Activated B cell treated with CpG ODN at 0.5 μM for 24 hours (primary cell): ENCODE measurements at regions not wholly inside any gene's neighbourhood (a gene's known extent, or its start where the extent isn't known, plus 50 kb on each side); places are given as distances from the start of the nearest gene placed in this dataset.

ENCODE experiments used
- ATAC-seq: fragments of 200-7000 bp; cut with Tn5 transposase; one replicate; pipeline ENCODE4 v1.10.0; 2021; ENCODE audit warnings: low read depth, mild to moderate bottlenecking, moderate library complexity
- CTCF ChIA-PET: fragments of 350-600 bp; sonication (Branson Sonifier 250); formaldehyde crosslinking; loops from one replicate; lab custom pipeline; 2021; ENCODE audit warnings: antibody characterized with exemption; lab: Charles Lee
- POLR2A ChIA-PET: fragments of 350-600 bp; sonication (Branson Sonifier 250); formaldehyde crosslinking; loops from one replicate; lab custom pipeline; 2021; ENCODE audit warnings: antibody characterized with exemption; lab: Charles Lee
- DNase-seq: peaks from one replicate; pipeline ENCODE4 v3.0.0; 2022
- H3K27ac Mint-ChIP-seq: one replicate; pipeline ENCODE4 v1.8.0; 2020; ENCODE audit warnings: mixed read lengths
- H3K27me3 Mint-ChIP-seq: one replicate; pipeline ENCODE4 v1.8.0; 2021; ENCODE audit warnings: mixed read lengths
- H3K36me3 Mint-ChIP-seq: one replicate; pipeline ENCODE4 v1.8.0; 2021; ENCODE audit warnings: low read depth, mixed read lengths
- H3K4me1 Mint-ChIP-seq: one replicate; pipeline ENCODE4 v1.8.0; 2021; ENCODE audit warnings: mixed read lengths
- H3K4me3 Mint-ChIP-seq: one replicate; pipeline ENCODE4 v1.8.0; 2020; ENCODE audit warnings: mild to moderate bottlenecking, mixed read lengths
- H3K9me3 Mint-ChIP-seq: one replicate; pipeline ENCODE4 v1.8.0; 2020; ENCODE audit warnings: mixed read lengths
- intact Hi-C: fragments of 100-400 bp; cut with micrococcal nuclease; formaldehyde crosslinking; loops from one replicate; pipeline ENCODE4 v1.15.1; 2024
- TF ChIP-seq, protein P1 (sequence below): fragments of 200-600 bp; IDR thresholded peaks from one replicate; pipeline ENCODE4 v1.8.0; 2022; ENCODE audit warnings: antibody characterized with exemption, mild to moderate bottlenecking

DNA sequence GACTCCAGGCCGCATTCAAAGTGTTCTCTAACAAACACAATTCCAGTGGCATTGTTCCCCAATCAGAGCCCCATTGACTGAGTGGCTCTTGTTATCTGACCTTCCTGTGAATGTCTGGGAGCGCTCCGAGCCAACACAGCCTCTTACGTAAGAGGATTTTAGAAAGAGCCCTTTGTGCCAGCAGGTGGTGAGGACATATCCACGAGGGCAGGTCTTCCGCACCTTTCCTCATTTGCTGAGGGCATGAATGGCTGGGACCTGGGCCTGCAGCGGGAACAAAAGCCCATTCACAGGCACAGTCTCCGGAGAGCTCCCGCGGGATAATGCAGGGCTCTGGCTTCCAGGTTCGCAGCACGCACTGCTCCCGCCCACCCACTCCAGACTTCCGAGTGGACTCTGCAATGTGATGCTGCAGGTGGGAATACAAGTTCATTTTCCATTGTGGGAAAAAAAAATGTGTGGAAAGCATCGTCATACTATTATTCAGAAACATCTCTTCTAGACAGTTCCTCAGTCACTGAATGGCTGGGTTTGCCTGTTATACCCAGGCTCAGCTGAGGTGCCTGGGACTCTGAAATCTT lies 295.0 kb upstream of the IGFBP3 start:
- ChIA-PET POLR2A (no interaction called here), CTCF (no interaction called here)
- TF ChIP-seq, protein P1, sequence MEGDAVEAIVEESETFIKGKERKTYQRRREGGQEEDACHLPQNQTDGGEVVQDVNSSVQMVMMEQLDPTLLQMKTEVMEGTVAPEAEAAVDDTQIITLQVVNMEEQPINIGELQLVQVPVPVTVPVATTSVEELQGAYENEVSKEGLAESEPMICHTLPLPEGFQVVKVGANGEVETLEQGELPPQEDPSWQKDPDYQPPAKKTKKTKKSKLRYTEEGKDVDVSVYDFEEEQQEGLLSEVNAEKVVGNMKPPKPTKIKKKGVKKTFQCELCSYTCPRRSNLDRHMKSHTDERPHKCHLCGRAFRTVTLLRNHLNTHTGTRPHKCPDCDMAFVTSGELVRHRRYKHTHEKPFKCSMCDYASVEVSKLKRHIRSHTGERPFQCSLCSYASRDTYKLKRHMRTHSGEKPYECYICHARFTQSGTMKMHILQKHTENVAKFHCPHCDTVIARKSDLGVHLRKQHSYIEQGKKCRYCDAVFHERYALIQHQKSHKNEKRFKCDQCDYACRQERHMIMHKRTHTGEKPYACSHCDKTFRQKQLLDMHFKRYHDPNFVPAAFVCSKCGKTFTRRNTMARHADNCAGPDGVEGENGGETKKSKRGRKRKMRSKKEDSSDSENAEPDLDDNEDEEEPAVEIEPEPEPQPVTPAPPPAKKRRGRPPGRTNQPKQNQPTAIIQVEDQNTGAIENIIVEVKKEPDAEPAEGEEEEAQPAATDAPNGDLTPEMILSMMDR = no peak

DNA sequence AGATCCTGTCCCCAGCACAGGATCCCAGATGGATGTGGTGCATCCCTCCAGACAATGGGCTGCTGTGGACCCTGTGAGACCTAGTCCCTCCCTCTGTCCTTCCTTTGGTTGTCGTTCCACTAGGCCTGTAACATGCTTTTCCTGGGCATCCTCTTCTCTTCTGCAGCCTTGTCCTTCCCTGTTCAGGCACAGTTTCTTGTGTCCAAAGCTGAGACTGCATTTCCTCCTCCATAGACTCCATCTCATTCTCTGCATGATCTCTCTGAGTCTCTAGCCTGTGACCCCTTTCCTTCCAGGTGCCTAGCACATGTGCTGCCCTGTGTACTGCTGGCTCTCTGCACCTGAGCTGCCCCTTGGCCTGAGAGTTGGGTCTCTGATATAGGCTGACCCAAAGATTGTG lies 293.5 kb upstream of the IGFBP3 start:
- Mint-ChIP-seq H3K36me3 (no peaks in the 10 kb centered on the region), H3K27ac (no peak overlapping the region), H3K4me3 (no peak overlapping the region), H3K9me3 (no peaks in the 10 kb centered on the region), H3K27me3 (peaks cover 3% of the 10 kb centered on the region), H3K4me1 (no peaks in the 10 kb centered on the region)
- TF ChIP-seq, protein P1 = no peak
- intact Hi-C loops = no loop called here
- DNase-seq (no peak), ATAC-seq (no peak)
- CTCF ChIA-PET = no interaction called here
- POLR2A ChIA-PET = no interaction called here

More for the DNA sequence above, 295.0 kb upstream of the IGFBP3 start:
- Mint-ChIP-seq H3K4me3 (no peak overlapping the region), H3K36me3 (no peaks in the 10 kb centered on the region), H3K9me3 (no peaks in the 10 kb centered on the region), H3K4me1 (no peaks in the 10 kb centered on the region), H3K27ac (no peak overlapping the region), H3K27me3 (no peaks in the 10 kb centered on the region)
- intact Hi-C loops = no loop called here
- no peak for DNase-seq
- no peak for ATAC-seq

GRCh38 chr7:46213154-46213537 lies 292.1 kb upstream of the IGFBP3 start:
- CTCF ChIA-PET = no interaction called here
- Mint-ChIP-seq H3K36me3 (no peaks in the 10 kb centered on the region), H3K4me1 (no peaks in the 10 kb centered on the region), H3K9me3 (no peaks in the 10 kb centered on the region), H3K4me3 (no peak overlapping the region), H3K27ac (no peak overlapping the region), H3K27me3 (peaks cover 3% of the 10 kb centered on the region)
- DNase-seq (no peak), ATAC-seq (no peak)
- TF ChIP-seq, protein P1 = no peak
- intact Hi-C loops = no loop called here
- POLR2A ChIA-PET = no interaction called here

- H3K27ac Mint-ChIP-seq = no peak overlapping the region
- no peak for ATAC-seq
- ChIA-PET CTCF (no interaction called here), POLR2A (no interaction called here)
- no peak for DNase-seq
- TF ChIP-seq, protein P1 = no peak
- intact Hi-C loops = no loop called here
- H3K36me3 Mint-ChIP-seq = no peaks in the 10 kb centered on the region
- H3K27me3 Mint-ChIP-seq = peaks cover 3% of the 10 kb centered on the region
- no peaks in the 10 kb centered on the region for H3K9me3 Mint-ChIP-seq
- no peaks in the 10 kb centered on the region for H3K4me1 Mint-ChIP-seq
- H3K4me3 Mint-ChIP-seq = no peak overlapping the region
These were observed 291.5 kb upstream of the IGFBP3 start for GRCh38 chr7:46212425-46213153.

DNA sequence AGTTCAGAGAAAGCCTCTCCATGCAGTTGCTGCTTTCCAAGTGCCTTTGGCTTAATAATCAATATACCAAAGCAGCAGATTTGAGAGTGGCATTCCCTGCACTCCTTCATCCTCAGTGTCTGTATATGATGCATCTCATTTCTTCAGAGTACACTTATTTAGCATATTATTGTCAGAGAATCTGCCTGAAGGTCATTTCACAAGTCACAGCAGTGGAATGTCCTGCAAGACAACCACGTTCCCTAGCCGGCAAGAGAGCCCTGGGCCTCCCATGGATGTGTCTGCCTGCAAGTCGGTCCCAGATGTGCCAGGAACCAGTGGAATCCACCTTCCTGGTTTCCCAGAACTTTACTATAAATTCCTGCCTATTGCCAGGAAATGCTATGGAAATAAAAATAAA lies 289.4 kb upstream of the IGFBP3 start:
- Mint-ChIP-seq H3K9me3 (no peaks in the 10 kb centered on the region), H3K4me1 (no peaks in the 10 kb centered on the region), H3K27me3 (peaks cover 3% of the 10 kb centered on the region), H3K27ac (no peak overlapping the region), H3K36me3 (no peaks in the 10 kb centered on the region), H3K4me3 (no peak overlapping the region)
- ChIA-PET POLR2A (no interaction called here), CTCF (no interaction called here)
- ATAC-seq = no peak
- intact Hi-C loops = no loop called here
- no peak for DNase-seq
- TF ChIP-seq, protein P1 = no peak
